Kidney (tissue), 13 donors: ENCODE measurements at regions not wholly inside any gene's neighbourhood (a gene's known extent, or its start where the extent isn't known, plus 50 kb on each side); places are given as distances from the start of the nearest gene placed in this dataset.
"Not testable (repeated sequence)": the region's sequence is repeated elsewhere in the genome, so short reads cannot be mapped to it uniquely, and the experiment has no call there.

Experiments
- DNase-seq, 5 donors: peaks; one replicate each; pipeline ENCODE4 v3.0.0-alpha.2; 2013 to 2020
- FAIRE-seq: peaks from 2 replicates; lab custom pipeline; 2012; peaks lifted over from hg19 to GRCh38; lab: Jason Lieb, UNC
- H3K27ac ChIP-seq, 2 donors: one replicate each; pipeline ENCODE4 v1.7.0; 2013; ENCODE audit warnings: low read depth in 2 of 2, low read length in 2 of 2, inconsistent platforms in 1 of 2
- H3K27me3 ChIP-seq: one replicate; pipeline ENCODE4 v1.7.1; 2013; ENCODE audit warnings: low read length, inconsistent platforms; ENCODE audit not compliant: control insufficient read depth, insufficient read depth
- H3K36me3 ChIP-seq, 3 donors: one replicate each; pipeline versions ENCODE4 v1.7.0 to v1.7.1; 2013; ENCODE audit warnings: low read length in 3 of 3, control low read depth in 1 of 3, inconsistent platforms in 1 of 3; ENCODE audit not compliant: insufficient read depth in 3 of 3, control insufficient read depth in 2 of 3
- H3K4me1 ChIP-seq, 3 donors: one replicate each; pipeline versions ENCODE4 v1.7.0 to v1.7.1; 2013; ENCODE audit warnings: low read length in 3 of 3, inconsistent platforms in 1 of 3, low read depth in 1 of 3; ENCODE audit not compliant: control insufficient read depth in 2 of 3, insufficient read depth in 2 of 3
- H3K4me3 ChIP-seq, 3 donors: one replicate each; pipeline versions ENCODE4 v1.7.0 to v1.8.1; 2013; ENCODE audit warnings: low read length in 3 of 3, control low read depth in 1 of 3, inconsistent platforms in 1 of 3
- H3K9ac ChIP-seq, 3 donors: one replicate each; pipeline versions ENCODE4 v1.7.0 to v1.7.1; 2013; ENCODE audit warnings: low read length in 3 of 3, control low read depth in 1 of 3, inconsistent platforms in 1 of 3
- H3K9me3 ChIP-seq, 3 donors: one replicate each; pipeline versions ENCODE4 v1.7.0 to v1.7.1; 2013; ENCODE audit warnings: low read length in 3 of 3, control low read depth in 1 of 3, inconsistent platforms in 1 of 3; ENCODE audit not compliant: control insufficient read depth in 2 of 3, insufficient read depth in 1 of 3
- CTCF ChIP-seq: IDR thresholded peaks from 3 replicates; pipeline ENCODE4 v1.5.1; 2012; ENCODE audit warnings: mild to moderate bottlenecking, moderate library complexity, borderline replicate concordance; ENCODE audit not compliant: insufficient read depth; ENCODE audit errors: extremely low read depth
- intact Hi-C: fragments of 100-400 bp; cut with DNase I; formaldehyde crosslinking; loops from one replicate; pipeline ENCODE4 v1.11.1; 2022
- donor health status: control.
- donor health status: control.
- donor health status: control.
- donor health status: control.
- donor health status: control.
- donor health status: DM: yes; HTN: yes; CAD: no.
- donor health status: Normal renal cell carcinoma (clear cell type).

- H3K4me1 ChIP-seq: no peaks in the 10 kb centered on the region
- H3K27me3 ChIP-seq: no peaks in the 10 kb centered on the region
- intact Hi-C loops: no loop called here
- H3K27ac ChIP-seq: no peak overlapping the region
- TF ChIP-seq CTCF: no peak
- DNase-seq (no peak), FAIRE-seq (no peak)
- peaks cover 0 to 6% (median 2%) of the 10 kb centered on the region in 3 donors for H3K9me3 ChIP-seq
- H3K36me3 ChIP-seq: no peaks in the 10 kb centered on the region
- no peak overlapping the region for H3K9ac ChIP-seq
- H3K4me3 ChIP-seq: no peak overlapping the region
Observed at GRCh38 chr5:173394701-173395100, 66.5 kb upstream of the STC2 start.

GRCh38 chr5:173392172-173392571, 64.0 kb upstream of the STC2 start:
- intact Hi-C loops: no loop called here
- Histone ChIP-seq H3K27me3 (no peaks in the 10 kb centered on the region), H3K4me3 (no peak overlapping the region), H3K4me1 (no peaks in the 10 kb centered on the region), H3K9ac (no peak overlapping the region), H3K27ac (no peak overlapping the region), H3K9me3 (peaks cover 0 to 6% (median 2%) of the 10 kb centered on the region in 3 donors), H3K36me3 (no peaks in the 10 kb centered on the region)
- no peak for TF ChIP-seq CTCF
- FAIRE-seq: no peak
- no peak for DNase-seq

GRCh38 chr5:173391031-173391430, 62.8 kb upstream of the STC2 start:
- no peak for DNase-seq
- FAIRE-seq: no peak

GRCh38 chr5:173387293-173387692, 59.1 kb upstream of the STC2 start:
- H3K27me3 ChIP-seq, FAIRE-seq, DNase-seq, H3K4me3 ChIP-seq, H3K27ac ChIP-seq, H3K36me3 ChIP-seq, H3K9me3 ChIP-seq, H3K4me1 ChIP-seq, intact Hi-C loops, H3K9ac ChIP-seq: not testable (repeated sequence)

More at GRCh38 chr5:173391031-173391430, 62.8 kb upstream of the STC2 start:
- Histone ChIP-seq H3K27ac (no peak overlapping the region), H3K9ac (no peak overlapping the region), H3K9me3 (peaks cover 0 to 6% (median 2%) of the 10 kb centered on the region in 3 donors), H3K4me3 (no peak overlapping the region), H3K4me1 (no peaks in the 10 kb centered on the region), H3K27me3 (no peaks in the 10 kb centered on the region), H3K36me3 (no peaks in the 10 kb centered on the region)
- intact Hi-C loops: no loop called here
- TF ChIP-seq CTCF: no peak
